Esophagus squamous epithelium (tissue), 4 donors: ENCODE measurements at regions not wholly inside any gene's neighbourhood (a gene's known extent, or its start where the extent isn't known, plus 50 kb on each side); places are given as distances from the start of the nearest gene placed in this dataset.

Experiments
- CTCF ChIP-seq, 6 experiments: fragments of 450-650 bp in 4 of 6; fragments of 200-600 bp in 2 of 6; sonication (generic) in 2 of 6; IDR thresholded peaks; one replicate each; pipeline ENCODE4 v1.5.1; 2016 to 2019; ENCODE audit warnings: antibody characterized with exemption in 6 of 6, mild to moderate bottlenecking in 4 of 6, moderate library complexity in 4 of 6
- POLR2A ChIP-seq, 4 donors: fragments of 450-650 bp; IDR thresholded peaks; one replicate each; pipeline ENCODE4 v1.6.1; 2017; ENCODE audit warnings: antibody characterized with exemption in 4 of 4, mild to moderate bottlenecking in 4 of 4, moderate library complexity in 3 of 4

- no peak for TF ChIP-seq CTCF (IDR thresholded peaks at IDR 0.05)
- TF ChIP-seq POLR2A (IDR thresholded peaks at IDR 0.05): no peak
These were observed 154.3 kb upstream of the FGF10 start for GRCh38 chr5:44543511-44543910.
